Upper lobe of right lung (tissue), 1 donor: ENCODE measurements at regions not wholly inside any gene's neighbourhood (a gene's known extent, or its start where the extent isn't known, plus 50 kb on each side); places are given as distances from the start of the nearest gene placed in this dataset.

Experiments used
- ATAC-seq: fragments of 200-7000 bp; cut with Tn5 transposase; one replicate; pipeline ENCODE4 v1.9.1; 2020; ENCODE audit warnings: mild to moderate bottlenecking, moderate library complexity
- DNase-seq: peaks from one replicate; pipeline ENCODE4 v3.0.0-alpha.2; 2020
- H3K27ac ChIP-seq: fragments of 200-600 bp; one replicate; pipeline ENCODE4 v1.8.0; 2022
- H3K27me3 ChIP-seq: fragments of 200-600 bp; one replicate; pipeline ENCODE4 v1.8.0; 2022; ENCODE audit warnings: mild to moderate bottlenecking
- H3K36me3 ChIP-seq: fragments of 200-600 bp; one replicate; pipeline ENCODE4 v1.8.0; 2022
- H3K4me1 ChIP-seq: fragments of 200-600 bp; one replicate; pipeline ENCODE4 v1.8.0; 2022
- H3K4me3 ChIP-seq: fragments of 200-600 bp; one replicate; pipeline ENCODE4 v1.8.0; 2022; ENCODE audit warnings: mild to moderate bottlenecking
- H3K9me3 ChIP-seq: fragments of 200-600 bp; one replicate; pipeline ENCODE4 v1.8.0; 2022
- intact Hi-C: fragments of 100-400 bp; cut with DNase I; formaldehyde crosslinking; loops from one replicate; pipeline ENCODE4 v1.11.0; 2022
- TF ChIP-seq, protein P1 (sequence below): fragments of 200-600 bp; IDR thresholded peaks from one replicate; pipeline ENCODE4 v1.8.0; 2022; ENCODE audit warnings: antibody characterized with exemption
- donor health status: DM: no; HTN: yes; CAD: no; lungs with severe emphysema.

DNA sequence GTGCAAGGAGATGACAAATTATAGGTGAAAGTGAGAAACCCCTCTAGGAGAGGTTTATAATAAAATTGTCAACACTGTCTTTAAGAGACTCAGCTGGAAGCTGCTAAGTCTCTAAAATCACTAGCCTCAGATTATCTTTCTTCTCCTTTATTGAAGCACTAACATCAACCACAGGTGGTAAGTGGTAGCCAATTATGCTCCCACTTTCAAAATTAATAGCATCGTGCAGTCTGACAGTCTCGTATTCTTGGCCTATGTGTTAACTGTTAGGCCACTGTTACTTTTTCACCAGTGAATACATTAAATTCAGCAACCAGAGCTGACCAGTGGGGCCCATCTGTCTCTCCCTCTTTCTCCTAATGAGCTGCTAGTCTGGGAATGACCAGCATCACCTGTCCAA, 674.1 kb downstream of the RAPGEF2 start:
- Histone ChIP-seq H3K4me1 (no peaks in the 10 kb centered on the region), H3K27me3 (no peaks in the 10 kb centered on the region)
- DNase-seq: no peak

DNA sequence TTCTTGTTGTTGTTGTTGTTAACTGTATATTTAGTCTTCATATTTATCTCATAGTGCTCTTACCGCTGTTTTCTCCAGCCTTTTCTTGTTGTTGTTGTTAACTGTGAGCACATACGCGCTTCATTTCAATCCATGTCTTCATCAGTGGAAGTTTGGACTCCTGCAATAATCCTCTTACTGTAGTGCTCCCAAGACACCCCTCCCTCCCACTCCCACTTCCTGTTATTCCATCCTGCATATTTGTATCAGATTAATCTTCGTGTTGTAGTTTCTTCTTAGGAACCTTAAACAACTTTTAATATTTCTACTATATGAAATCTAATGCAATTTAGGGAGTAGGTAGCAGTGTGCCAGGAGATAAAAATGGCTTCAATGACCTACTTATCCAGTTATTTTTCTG, 674.8 kb downstream of the RAPGEF2 start:
- Histone ChIP-seq H3K4me3 (no peak overlapping the region), H3K27me3 (no peaks in the 10 kb centered on the region), H3K36me3 (no peaks in the 10 kb centered on the region), H3K4me1 (no peaks in the 10 kb centered on the region), H3K9me3 (no peaks in the 10 kb centered on the region), H3K27ac (no peak overlapping the region)
- DNase-seq (no peak), ATAC-seq (no peak)
- TF ChIP-seq, protein P1, sequence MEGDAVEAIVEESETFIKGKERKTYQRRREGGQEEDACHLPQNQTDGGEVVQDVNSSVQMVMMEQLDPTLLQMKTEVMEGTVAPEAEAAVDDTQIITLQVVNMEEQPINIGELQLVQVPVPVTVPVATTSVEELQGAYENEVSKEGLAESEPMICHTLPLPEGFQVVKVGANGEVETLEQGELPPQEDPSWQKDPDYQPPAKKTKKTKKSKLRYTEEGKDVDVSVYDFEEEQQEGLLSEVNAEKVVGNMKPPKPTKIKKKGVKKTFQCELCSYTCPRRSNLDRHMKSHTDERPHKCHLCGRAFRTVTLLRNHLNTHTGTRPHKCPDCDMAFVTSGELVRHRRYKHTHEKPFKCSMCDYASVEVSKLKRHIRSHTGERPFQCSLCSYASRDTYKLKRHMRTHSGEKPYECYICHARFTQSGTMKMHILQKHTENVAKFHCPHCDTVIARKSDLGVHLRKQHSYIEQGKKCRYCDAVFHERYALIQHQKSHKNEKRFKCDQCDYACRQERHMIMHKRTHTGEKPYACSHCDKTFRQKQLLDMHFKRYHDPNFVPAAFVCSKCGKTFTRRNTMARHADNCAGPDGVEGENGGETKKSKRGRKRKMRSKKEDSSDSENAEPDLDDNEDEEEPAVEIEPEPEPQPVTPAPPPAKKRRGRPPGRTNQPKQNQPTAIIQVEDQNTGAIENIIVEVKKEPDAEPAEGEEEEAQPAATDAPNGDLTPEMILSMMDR: no peak
- intact Hi-C loops: no loop called here

More for the DNA sequence above, 674.1 kb downstream of the RAPGEF2 start:
- Histone ChIP-seq H3K27ac (no peak overlapping the region), H3K4me3 (no peak overlapping the region), H3K36me3 (no peaks in the 10 kb centered on the region), H3K9me3 (no peaks in the 10 kb centered on the region)
- TF ChIP-seq, protein P1: no peak
- intact Hi-C loops: no loop called here
- no peak for ATAC-seq

DNA sequence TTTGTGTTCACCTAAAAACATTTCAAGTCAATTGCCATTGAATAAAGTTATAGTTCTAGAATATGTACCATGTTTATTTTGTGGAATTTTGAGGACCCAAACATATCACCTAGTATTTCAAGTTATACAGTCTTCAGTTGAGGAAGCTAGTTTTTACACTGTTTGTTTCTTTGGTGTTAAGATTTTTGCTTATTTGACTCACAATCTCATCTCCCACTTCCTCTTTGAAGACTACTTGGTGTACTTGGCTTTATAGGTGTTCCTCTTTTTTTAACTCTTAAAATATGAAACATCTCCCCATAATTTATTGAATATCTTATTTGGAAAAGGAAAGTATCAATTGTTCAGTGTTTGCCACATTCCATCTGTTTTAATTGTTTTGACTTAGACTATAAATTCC, 675.4 kb downstream of the RAPGEF2 start:
- Histone ChIP-seq H3K4me3 (no peak overlapping the region), H3K9me3 (no peaks in the 10 kb centered on the region), H3K4me1 (no peaks in the 10 kb centered on the region), H3K27ac (no peak overlapping the region), H3K36me3 (no peaks in the 10 kb centered on the region), H3K27me3 (no peaks in the 10 kb centered on the region)
- no peak for ATAC-seq
- TF ChIP-seq, protein P1: no peak
- intact Hi-C loops: no loop called here
- no peak for DNase-seq

DNA sequence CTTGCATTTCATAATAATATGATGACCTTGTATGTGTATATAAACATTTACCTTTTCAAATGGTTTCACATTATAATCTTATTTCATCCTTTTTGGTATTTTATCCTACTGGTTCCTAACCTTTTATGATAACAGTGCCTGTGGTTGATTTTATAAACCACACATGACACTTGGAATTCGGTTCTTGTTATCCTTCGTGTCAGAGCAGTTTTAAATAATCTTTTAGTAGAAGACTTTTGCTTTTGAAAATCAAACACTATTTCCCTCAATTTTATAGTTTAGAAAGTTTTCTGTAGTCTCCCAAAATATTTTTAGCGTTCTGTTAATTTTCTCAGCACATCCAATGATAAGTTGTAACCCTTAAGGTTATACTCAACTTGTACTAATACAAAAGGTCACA, 676.8 kb downstream of the RAPGEF2 start:
- H3K27me3 ChIP-seq: no peaks in the 10 kb centered on the region
- no peaks in the 10 kb centered on the region for H3K4me1 ChIP-seq
- H3K4me3 ChIP-seq: no peak overlapping the region
- no peak overlapping the region for H3K27ac ChIP-seq
- H3K9me3 ChIP-seq: no peaks in the 10 kb centered on the region
- DNase-seq (no peak), ATAC-seq (no peak)
- intact Hi-C loops: no loop called here
- TF ChIP-seq, protein P1: no peak
- no peaks in the 10 kb centered on the region for H3K36me3 ChIP-seq

DNA sequence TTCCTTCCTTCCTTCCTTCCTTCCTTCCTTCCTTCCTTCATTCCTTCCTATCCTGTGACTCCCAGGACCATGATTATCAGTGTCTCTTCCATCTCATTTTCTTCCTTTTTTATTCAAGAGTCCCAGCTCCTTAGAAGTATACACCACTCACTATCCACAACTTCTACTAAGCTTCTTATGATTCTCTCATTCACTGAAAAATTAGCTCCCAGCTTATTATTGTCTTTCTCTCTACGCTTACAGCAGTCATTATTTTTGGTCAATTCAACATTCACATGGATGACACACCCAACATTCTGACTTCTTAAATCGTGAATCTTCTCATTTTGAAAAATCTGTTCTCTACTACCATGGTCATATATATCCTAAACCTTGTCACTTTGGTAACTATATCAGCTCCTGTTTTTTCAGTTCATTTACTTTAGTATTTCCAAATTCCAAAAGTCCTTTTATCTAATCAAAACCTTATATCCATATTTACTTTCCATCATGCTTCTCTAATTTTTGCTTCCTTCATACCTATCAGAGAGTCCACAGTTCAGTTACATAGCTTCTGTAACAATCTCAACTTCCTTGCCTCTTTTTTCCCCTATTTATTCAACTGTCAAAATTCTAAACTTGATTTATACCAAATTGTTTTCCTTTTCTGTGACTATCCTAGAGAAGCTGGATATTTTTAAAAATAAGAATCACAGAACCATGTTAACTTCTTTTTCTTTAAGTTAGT, 677.5 kb downstream of the RAPGEF2 start:
- TF ChIP-seq, protein P1: no peak
- Histone ChIP-seq H3K4me3 (no peak overlapping the region), H3K27ac (no peak overlapping the region), H3K4me1 (no peaks in the 10 kb centered on the region), H3K27me3 (no peaks in the 10 kb centered on the region), H3K9me3 (no peaks in the 10 kb centered on the region), H3K36me3 (no peaks in the 10 kb centered on the region)
- intact Hi-C loops: no loop called here
- DNase-seq: no peak
- no peak for ATAC-seq

DNA sequence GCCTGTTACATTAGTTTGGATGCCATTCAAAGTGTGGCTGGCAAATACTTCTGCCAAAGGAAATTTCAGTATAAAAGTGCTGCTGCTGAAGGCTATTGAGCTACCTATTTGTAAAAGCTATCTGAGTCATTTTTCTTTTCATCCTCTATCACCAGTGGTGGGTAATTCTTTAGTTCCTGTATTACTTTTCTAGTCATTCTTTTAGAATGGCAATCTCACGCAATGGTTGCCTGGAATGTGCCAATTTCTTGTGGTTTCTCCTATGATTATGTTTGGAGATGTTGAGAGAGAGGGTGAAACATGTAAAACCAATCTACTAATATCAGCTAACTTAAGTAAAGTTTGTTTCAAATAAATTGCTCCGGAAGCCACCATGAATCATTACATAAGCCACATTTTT, 685.0 kb downstream of the RAPGEF2 start:
- intact Hi-C loops: no loop called here

More for the DNA sequence above, 685.0 kb downstream of the RAPGEF2 start:
- Histone ChIP-seq H3K27me3 (no peaks in the 10 kb centered on the region), H3K27ac (no peak overlapping the region), H3K4me1 (no peaks in the 10 kb centered on the region), H3K4me3 (no peak overlapping the region), H3K9me3 (no peaks in the 10 kb centered on the region), H3K36me3 (no peaks in the 10 kb centered on the region)
- no peak for DNase-seq
- TF ChIP-seq, protein P1: no peak
- ATAC-seq: no peak
